DND-41 (cell line): ENCODE measurements at regions not wholly inside any gene's neighbourhood (a gene's known extent, or its start where the extent isn't known, plus 50 kb on each side); places are given as distances from the start of the nearest gene placed in this dataset.

Experiments
- EZH2 ChIP-seq: IDR thresholded peaks from 3 replicates; pipeline ENCODE4 v1.6.1; 2012; ENCODE audit warnings: borderline replicate concordance, low read depth, mild to moderate bottlenecking, moderate library complexity, low read length, inconsistent platforms; ENCODE audit not compliant: severe bottlenecking
- TF ChIP-seq, protein P1 (sequence below): IDR thresholded peaks from 2 replicates; pipeline ENCODE4 v1.5.1; 2012; ENCODE audit warnings: borderline replicate concordance, low read length, moderate library complexity, mild to moderate bottlenecking; ENCODE audit not compliant: poor library complexity, severe bottlenecking; ENCODE audit errors: extremely low read depth

DNA sequence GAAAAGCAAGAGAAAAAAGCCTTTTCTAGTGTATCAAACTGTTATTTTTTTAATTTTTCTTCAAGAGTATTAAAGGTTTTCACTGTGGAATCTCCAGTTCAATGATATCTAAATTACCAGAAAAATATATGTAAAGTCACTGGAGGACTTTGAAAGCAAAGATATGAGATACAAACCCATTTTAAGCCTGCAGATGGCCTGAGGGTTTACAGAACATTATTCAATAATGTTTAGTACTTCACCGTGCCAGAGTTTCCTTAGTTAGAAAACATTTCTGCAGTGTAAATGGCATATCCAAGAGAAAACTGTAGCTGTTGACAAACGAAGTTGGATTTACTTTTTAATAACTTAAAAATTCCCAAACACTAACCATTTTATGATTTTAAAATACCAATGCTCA, 529.4 kb upstream of the AGTR1 start:
- TF ChIP-seq, protein P1, sequence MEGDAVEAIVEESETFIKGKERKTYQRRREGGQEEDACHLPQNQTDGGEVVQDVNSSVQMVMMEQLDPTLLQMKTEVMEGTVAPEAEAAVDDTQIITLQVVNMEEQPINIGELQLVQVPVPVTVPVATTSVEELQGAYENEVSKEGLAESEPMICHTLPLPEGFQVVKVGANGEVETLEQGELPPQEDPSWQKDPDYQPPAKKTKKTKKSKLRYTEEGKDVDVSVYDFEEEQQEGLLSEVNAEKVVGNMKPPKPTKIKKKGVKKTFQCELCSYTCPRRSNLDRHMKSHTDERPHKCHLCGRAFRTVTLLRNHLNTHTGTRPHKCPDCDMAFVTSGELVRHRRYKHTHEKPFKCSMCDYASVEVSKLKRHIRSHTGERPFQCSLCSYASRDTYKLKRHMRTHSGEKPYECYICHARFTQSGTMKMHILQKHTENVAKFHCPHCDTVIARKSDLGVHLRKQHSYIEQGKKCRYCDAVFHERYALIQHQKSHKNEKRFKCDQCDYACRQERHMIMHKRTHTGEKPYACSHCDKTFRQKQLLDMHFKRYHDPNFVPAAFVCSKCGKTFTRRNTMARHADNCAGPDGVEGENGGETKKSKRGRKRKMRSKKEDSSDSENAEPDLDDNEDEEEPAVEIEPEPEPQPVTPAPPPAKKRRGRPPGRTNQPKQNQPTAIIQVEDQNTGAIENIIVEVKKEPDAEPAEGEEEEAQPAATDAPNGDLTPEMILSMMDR, result no peak
- TF ChIP-seq EZH2, result no peak
